ENCODE measurements at regions not wholly inside any gene's neighbourhood (a gene's known extent, or its start where the extent isn't known, plus 50 kb on each side); places are given as distances from the start of the nearest gene placed in this dataset.

GRCh38 chrX:34341814-34342213 lies 209.7 kb upstream of the FAM47A start:
- TF ChIP-seq EZH2 (IDR thresholded peaks at IDR 0.05; ENCODE audit: borderline replicate concordance, low read depth, low read length, severe bottlenecking) (no peak), POLR2A (IDR thresholded peaks at IDR 0.05; ENCODE audit: low read depth, low read length) (no peak)

Data from endothelial cell of umbilical vein (primary cell).